HG03060 (cell line): ENCODE measurements at regions not wholly inside any gene's neighbourhood (a gene's known extent, or its start where the extent isn't known, plus 50 kb on each side); places are given as distances from the start of the nearest gene placed in this dataset.

Experiments
- ATAC-seq: cut with Tn5 transposase; IDR thresholded peaks from one replicate; pipeline ENCODE4 v1.9.1; 2021; ENCODE audit warnings: low read depth, moderate number of reproducible peaks; ENCODE audit not compliant: unreplicated experiment

DNA sequence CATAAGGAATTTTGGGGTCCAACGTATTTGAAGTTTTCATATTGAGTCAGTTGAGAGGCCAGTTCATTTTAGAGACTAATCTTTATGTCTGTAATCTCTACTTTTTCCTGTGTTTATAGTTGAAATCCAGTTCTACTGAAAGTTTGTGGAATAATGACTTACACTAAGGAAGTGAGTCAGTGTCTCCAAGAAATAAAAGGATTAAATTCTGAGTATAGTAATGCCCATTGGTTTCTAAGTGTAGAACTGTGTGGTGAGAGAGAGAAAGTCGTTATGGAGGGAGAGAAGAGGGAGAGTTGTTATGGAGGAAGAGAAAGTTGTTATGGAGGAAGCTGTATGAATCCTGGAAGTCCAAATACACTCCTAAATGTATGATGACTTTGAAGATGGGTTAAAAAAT lies 264.6 kb upstream of the HAND2 start:
- no peak for ATAC-seq

- no peak for ATAC-seq
Measured at GRCh38 chr4:173793937-173794510, 264.0 kb upstream of the HAND2 start.

DNA sequence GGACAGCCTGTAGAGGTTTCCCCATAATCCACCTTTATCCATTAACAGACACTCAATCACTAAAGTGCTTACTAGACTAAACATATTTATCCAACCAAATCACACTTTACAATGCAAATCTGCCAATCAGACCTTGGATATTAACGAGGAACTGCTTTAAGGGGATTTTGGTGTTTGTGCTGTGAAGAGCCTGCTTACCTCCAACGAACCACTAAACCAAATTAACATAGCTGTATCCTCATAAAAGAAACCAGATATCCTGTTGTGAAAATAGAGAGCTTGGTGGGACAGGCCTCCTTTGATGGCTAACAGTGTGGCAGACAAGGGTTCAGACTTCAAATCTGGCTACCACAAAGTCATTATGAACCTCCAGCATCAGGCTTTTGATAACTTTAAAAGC lies 252.6 kb upstream of the HAND2 start:
- ATAC-seq, result no peak

GRCh38 chr4:173777921-173778320 lies 247.9 kb upstream of the HAND2 start:
- ATAC-seq, result no peak

DNA sequence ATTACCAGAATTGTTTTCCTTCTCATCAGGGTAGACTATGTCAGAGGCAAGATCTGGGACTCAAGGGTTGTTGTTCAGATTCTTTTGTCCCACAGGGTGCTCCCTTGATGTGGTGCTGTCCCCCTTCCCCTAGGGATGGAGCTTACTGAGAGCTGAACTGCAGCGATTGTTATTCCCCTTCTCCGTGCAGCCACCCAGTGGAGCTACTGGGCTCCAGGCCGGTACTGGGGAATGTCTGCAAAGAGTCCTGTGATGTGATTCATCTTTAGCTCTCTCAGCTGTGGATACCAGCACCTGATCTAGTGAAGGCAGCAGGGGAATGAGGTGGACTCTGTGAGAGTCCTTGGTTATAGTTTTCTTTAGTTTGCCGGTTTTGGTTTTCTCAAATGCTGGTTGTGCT lies 247.4 kb upstream of the HAND2 start:
- ATAC-seq, result no peak

- no peak for ATAC-seq
Measured at GRCh38 chr4:173769568-173769967, 239.5 kb upstream of the HAND2 start.

- no peak for ATAC-seq
Measured at GRCh38 chr4:173767650-173768049, 237.6 kb upstream of the HAND2 start.

- ATAC-seq, result no peak
Measured at GRCh38 chr4:173766171-173766600, 236.2 kb upstream of the HAND2 start.

DNA sequence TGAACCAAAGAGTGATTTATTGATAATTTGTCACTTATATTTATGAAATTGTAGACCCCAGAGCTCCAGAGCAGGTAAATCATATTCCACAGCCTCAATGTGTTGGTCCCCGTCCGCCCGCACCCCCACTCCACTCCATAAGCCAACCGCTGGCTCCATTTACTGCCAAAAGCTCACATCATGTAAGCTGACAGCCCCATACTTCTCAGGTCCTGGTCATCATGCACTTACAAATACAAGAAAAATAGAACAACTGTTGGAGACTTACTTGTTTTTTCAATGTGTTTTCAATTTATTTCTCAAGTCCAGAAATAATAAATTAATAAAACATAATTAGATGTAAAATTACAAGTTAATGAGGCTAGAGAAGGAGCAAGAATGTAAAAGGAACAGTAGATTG lies 235.7 kb upstream of the HAND2 start:
- ATAC-seq, result no peak

GRCh38 chr4:173763389-173763788 lies 233.4 kb upstream of the HAND2 start:
- ATAC-seq, result no peak

DNA sequence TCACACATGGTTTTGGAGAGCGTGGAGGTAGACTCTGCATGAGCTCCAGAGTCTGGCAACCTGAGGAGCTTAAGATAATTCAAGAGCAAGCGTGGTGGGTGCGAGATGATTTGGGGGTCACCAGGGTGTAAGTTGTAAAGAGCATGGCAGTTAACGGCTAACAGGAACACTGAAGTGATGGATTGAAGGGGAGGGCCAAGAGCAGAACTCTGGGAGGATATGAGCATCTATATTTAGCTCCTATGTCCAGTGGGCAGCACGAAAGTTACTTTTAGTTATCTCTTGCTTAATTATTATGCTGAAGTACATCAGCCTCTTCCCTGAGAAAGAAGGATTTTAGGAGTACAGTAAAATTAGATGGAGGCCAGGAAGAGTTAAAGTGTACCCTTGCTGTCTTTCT lies 231.9 kb upstream of the HAND2 start:
- ATAC-seq, result no peak

DNA sequence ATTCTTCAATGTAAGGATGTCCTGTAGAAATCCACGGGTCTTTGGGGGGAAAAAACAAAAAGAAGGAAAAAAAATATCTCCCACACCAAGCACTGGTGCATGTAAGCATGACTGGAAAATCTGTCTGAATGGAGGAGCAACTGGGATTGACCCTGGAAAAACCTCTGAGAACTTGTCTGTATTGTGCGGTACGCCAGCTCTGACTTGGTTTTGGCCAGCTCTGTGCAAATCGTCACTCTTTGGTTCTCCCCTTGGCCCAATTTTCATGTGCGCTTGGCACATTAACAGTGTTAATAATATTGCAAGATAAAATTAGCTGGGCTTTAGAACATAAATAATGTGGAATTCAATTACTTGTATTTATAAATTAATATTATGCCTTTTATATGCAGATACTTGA lies 231.2 kb upstream of the HAND2 start:
- no peak for ATAC-seq

- ATAC-seq, result no peak
Measured at GRCh38 chr4:173758132-173758531, 228.1 kb upstream of the HAND2 start.

DNA sequence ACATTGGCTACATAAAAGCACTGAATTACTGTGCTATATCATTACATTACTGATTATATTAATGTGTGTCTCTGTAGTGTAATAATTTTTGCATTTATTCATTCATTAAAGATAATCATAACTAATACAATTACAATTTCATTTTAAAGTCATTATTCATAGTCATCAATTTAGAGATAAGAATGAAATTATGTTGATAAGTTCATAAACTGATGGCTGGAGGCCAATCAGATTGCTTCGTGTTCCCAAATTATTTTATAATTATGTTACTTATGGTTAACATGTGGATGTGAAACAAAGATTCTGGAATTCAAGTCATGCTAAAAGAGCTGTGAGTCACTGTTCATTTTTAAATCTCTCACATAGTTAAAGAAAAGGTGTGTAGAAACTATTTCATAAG lies 223.4 kb upstream of the HAND2 start:
- no peak for ATAC-seq

DNA sequence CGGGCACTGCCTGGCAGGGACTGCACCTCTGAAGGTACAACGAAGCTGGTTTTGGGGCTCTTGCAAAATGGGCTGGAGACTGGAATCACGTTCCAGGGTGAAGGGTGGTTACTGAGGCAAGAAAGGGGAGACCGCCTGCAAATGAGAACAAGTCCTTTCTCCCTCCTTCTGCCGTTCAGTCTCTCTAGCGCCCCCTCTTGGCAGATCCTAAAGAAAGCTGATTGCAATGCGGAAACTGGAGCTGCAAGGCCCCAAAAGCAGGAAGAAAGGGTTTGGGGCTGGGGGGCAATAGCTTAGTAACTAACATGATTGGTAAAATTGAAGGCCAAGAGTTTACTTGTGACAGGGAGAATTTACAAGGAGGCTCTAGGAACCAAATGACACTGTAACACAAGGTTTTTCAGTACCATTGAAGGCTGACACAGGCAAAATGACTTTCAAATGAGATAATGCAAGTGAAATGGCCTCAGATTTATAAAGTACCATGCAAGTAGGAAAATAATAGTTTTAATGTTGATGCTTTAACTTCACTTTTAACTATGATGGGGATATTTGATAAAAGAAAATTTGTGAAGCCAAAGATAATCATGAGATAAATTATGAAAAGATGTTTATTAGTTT lies 222.7 kb upstream of the HAND2 start:
- ATAC-seq, result no peak

GRCh38 chr4:173748353-173748752 lies 218.3 kb upstream of the HAND2 start:
- no peak for ATAC-seq

DNA sequence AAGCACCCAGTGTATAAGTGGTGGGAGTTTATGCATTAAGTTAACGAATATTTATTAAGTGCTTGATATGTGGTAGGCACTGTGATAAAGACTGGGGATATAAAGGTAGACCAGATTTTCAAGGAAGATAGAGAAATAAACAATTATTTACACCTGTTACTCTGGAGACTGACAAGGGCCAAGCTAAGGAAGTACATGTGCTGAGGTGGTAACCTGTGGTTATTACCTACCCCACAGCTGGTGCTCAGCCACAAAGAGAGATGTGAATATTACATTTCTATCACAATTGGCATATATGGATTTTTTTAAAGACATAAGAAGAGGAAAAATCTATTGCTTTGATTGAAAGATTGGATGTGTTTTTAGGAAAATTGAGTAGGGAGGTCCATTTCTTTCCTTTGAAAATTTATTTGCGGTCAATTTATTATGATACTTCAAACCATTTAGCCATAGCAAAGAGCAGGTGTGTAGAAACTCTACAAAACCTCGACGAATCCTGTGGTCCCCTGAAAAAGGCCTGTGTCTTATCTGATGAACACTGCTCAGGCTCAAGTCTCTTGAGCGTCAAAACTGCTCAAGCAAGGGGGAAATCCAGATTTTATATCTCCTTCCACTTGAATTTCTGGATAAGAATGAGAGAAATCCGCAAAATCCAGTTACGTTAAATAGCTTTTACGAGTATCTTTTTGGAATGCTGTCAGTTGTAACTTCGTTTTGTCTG lies 217.7 kb upstream of the HAND2 start:
- no peak for ATAC-seq

DNA sequence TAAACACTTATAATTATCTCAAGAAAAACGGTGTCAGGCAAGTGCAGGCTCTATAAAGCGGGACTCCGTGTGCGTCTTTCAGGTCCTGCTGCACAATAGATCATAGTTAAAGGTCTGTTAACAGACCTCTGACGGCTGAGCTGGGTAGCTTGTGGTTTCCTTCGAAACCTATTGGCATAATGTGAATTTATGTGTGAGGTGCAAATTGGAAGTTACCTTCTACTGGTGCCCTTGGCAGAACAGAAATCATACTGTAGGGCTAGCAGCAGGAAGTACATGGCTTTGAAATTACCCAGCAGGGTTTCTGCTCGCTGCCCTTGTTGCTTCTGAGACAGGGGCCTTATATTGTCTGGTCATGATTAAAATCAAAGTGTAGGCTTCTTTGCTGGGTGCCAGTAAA lies 216.4 kb upstream of the HAND2 start:
- no peak for ATAC-seq

DNA sequence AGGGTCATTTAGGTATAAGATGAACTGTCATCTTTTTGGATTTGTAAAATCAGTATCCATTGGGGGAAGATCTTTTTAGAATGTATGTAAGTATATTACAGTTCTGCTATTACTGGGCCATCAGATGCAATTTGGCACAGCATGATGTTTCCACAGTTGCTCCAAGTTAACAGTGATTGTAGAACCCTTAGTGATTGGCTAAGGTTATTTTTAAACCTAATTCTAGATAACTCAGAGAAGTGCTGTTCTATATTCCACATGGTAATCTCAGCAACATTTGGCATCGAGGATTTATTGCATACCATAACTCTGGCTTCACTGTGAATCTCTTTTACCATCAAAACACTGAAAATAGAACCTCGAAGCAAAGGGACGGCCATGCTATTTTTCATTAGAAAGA lies 215.7 kb upstream of the HAND2 start:
- no peak for ATAC-seq

GRCh38 chr4:173736840-173737239 lies 206.8 kb upstream of the HAND2 start:
- no peak for ATAC-seq

- ATAC-seq, result no peak
Measured at GRCh38 chr4:173735585-173735984, 205.6 kb upstream of the HAND2 start.

DNA sequence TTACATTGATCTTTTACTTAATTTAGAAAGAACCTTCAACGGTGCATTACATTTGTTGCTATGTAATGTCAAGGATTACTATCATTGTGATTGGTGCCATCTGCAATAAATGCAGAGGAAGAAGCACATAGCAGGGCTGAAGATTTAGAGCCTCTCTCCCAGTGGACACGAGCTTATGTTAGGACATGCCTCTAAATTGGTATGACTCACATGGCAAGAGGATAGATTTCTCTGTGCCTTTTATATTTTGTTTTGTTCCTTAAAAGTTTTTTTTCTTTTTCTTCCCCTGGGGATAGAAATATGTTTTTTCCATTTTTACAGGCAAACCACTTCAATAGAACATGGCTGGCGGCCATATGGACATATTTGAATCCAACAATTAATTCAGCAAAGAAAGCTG lies 205.0 kb upstream of the HAND2 start:
- ATAC-seq, result no peak
